K562 (cell line): ENCODE measurements at regions not wholly inside any gene's neighbourhood (a gene's known extent, or its start where the extent isn't known, plus 50 kb on each side); places are given as distances from the start of the nearest gene placed in this dataset.

Source experiments
- JUND ChIP-seq, 2 experiments: IDR thresholded peaks; 2 replicates in 1 of 2; 3 replicates in 1 of 2; pipeline ENCODE4 v1.6.1; 2011; ENCODE audit warnings: borderline replicate concordance in 2 of 2, low read depth in 2 of 2, low read length in 2 of 2, improper control_type of control experiment in 1 of 2, missing biosample characterization in 1 of 2, missing genetic modification characterization in 1 of 2, missing genetic modification reagents in 1 of 2
- NR3C1 ChIP-seq: sonication (generic); formaldehyde crosslinking; IDR thresholded peaks from 2 replicates; pipeline ENCODE4 v1.8.1; 2022; ENCODE audit warnings: missing genetic modification reagents
- PHB ChIP-seq: fragments of 250-450 bp; sonication (Bioruptor Pico); IDR thresholded peaks from 2 replicates; pipeline ENCODE4 v1.5.0; 2021
- TCFL5 ChIP-seq: fragments of 250-450 bp; sonication (Bioruptor Pico); conservative IDR thresholded peaks from 2 replicates; pipeline ENCODE4 v1.6.1; 2021; ENCODE audit warnings: mild to moderate bottlenecking, moderate library complexity, matching md5 sums
- XRCC3 ChIP-seq: fragments of 450-650 bp; IDR thresholded peaks from 2 replicates; pipeline ENCODE4 v1.6.1; 2017; ENCODE audit warnings: mild to moderate bottlenecking, moderate library complexity
- ZNF24 ChIP-seq: fragments of 450-650 bp; IDR thresholded peaks from 2 replicates; pipeline ENCODE4 v1.6.1; 2016
- ZNF318 ChIP-seq, 2 experiments: fragments of 450-650 bp; IDR thresholded peaks; 2 replicates each; pipeline ENCODE4 v1.6.1; 2016; ENCODE audit warnings: mild to moderate bottlenecking in 2 of 2, borderline replicate concordance in 1 of 2, low read depth in 1 of 2, moderate library complexity in 1 of 2
- ZNF398 ChIP-seq: fragments of 250-450 bp; sonication (Bioruptor Pico); IDR thresholded peaks from 2 replicates; pipeline ENCODE4 v1.8.0; 2021; ENCODE audit warnings: moderate library complexity, mild to moderate bottlenecking, inconsistent platforms
- ZNF436 ChIP-seq: fragments of 250-450, 450-650 bp; sonication (Bioruptor Pico); formaldehyde crosslinking; IDR thresholded peaks from 2 replicates; pipeline ENCODE4 v1.7.0; 2020; ENCODE audit warnings: mild to moderate bottlenecking
- ZNF57 ChIP-seq: fragments of 450-650 bp; formaldehyde crosslinking; IDR thresholded peaks from 2 replicates; pipeline ENCODE4 v1.4.0; 2020; ENCODE audit warnings: mild to moderate bottlenecking, moderate library complexity
- ZNF764 ChIP-seq: fragments of 250-450 bp; sonication (Bioruptor Pico); IDR thresholded peaks from 2 replicates; pipeline ENCODE4 v1.4.0; 2020; ENCODE audit warnings: low read depth, mild to moderate bottlenecking, moderate library complexity
- TF ChIP-seq, protein P1 (sequence below), 2 experiments: IDR thresholded peaks in 1 of 2; conservative IDR thresholded peaks in 1 of 2; 2 replicates each; pipeline ENCODE4 v1.6.1; 2016; ENCODE audit warnings: low read depth in 2 of 2, mild to moderate bottlenecking in 1 of 2, missing compliant biosample characterization in 1 of 2, missing genetic modification characterization in 1 of 2, moderate library complexity in 1 of 2
- TF ChIP-seq, protein P2 (sequence below): IDR thresholded peaks from 2 replicates; pipeline ENCODE4 v1.6.1; 2014; ENCODE audit warnings: antibody characterized with exemption

GRCh38 chr3:178048768-178049167, 487.5 kb upstream of the KCNMB2 start (continued):
- TF ChIP-seq, protein P1, sequence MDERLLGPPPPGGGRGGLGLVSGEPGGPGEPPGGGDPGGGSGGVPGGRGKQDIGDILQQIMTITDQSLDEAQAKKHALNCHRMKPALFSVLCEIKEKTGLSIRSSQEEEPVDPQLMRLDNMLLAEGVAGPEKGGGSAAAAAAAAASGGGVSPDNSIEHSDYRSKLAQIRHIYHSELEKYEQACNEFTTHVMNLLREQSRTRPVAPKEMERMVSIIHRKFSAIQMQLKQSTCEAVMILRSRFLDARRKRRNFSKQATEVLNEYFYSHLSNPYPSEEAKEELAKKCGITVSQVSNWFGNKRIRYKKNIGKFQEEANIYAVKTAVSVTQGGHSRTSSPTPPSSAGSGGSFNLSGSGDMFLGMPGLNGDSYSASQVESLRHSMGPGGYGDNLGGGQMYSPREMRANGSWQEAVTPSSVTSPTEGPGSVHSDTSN (CRISPR knock-in tag; IDR thresholded peaks at IDR 0.05; ENCODE audit: low read depth) = no peak
- TF ChIP-seq, protein P1 (tag; conservative IDR thresholded peaks at IDR 0.05; ENCODE audit: low read depth) = no peak
- TF ChIP-seq ZNF57 (CRISPR knock-in tag) (no peak), ZNF24 (peak; percentile 31; the same call in 1 of the 2 replicates), ZNF318 (IDR thresholded peaks at IDR 0.05; ENCODE audit: borderline replicate concordance in 1 of 2, low read depth in 1 of 2) (no peak), NR3C1 (CRISPR knock-in tag) (no peak), ZNF764 (no peak), PHB (no peak), ZNF398 (CRISPR knock-in tag) (no peak), XRCC3 (no peak), ZNF436 (no peak), JUND (IDR thresholded peaks at IDR 0.05; ENCODE audit: borderline replicate concordance, low read depth, low read length) (peak; percentile 85; the same call in 1 of the 2 replicates), JUND (tag; IDR thresholded peaks at IDR 0.05; ENCODE audit: borderline replicate concordance, low read depth, low read length) (peak; percentile 62; the same call in 1 of the 3 replicates), TCFL5 (CRISPR knock-in tag) (no peak)
- TF ChIP-seq, protein P2, sequence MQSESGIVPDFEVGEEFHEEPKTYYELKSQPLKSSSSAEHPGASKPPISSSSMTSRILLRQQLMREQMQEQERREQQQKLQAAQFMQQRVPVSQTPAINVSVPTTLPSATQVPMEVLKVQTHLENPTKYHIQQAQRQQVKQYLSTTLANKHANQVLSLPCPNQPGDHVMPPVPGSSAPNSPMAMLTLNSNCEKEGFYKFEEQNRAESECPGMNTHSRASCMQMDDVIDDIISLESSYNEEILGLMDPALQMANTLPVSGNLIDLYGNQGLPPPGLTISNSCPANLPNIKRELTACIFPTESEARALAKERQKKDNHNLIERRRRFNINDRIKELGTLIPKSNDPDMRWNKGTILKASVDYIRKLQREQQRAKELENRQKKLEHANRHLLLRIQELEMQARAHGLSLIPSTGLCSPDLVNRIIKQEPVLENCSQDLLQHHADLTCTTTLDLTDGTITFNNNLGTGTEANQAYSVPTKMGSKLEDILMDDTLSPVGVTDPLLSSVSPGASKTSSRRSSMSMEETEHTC = no peak
